Mesothelial cell of epicardium (in vitro differentiated cells): ENCODE measurements at regions not wholly inside any gene's neighbourhood (a gene's known extent, or its start where the extent isn't known, plus 50 kb on each side); places are given as distances from the start of the nearest gene placed in this dataset.
"Not testable (repeated sequence)": the region's sequence is repeated elsewhere in the genome, so short reads cannot be mapped to it uniquely, and the experiment has no call there.

Source experiments
- DNase-seq, 2 experiments: peaks; one replicate each; pipeline ENCODE4 v3.0.0; 2021; ENCODE audit warnings: low spot score in 2 of 2; ENCODE audit not compliant: unreplicated experiment in 2 of 2
- H3K27ac Mint-ChIP-seq: 2 replicates; pipeline ENCODE4 v1.8.0; 2021; ENCODE audit warnings: mixed read lengths
- H3K27me3 Mint-ChIP-seq: 2 replicates; pipeline ENCODE4 v1.8.0; 2021; ENCODE audit warnings: low read depth, mixed read lengths
- H3K36me3 Mint-ChIP-seq: 2 replicates; pipeline ENCODE4 v1.8.0; 2021; ENCODE audit warnings: mixed read lengths
- H3K4me1 Mint-ChIP-seq: 2 replicates; pipeline ENCODE4 v1.8.0; 2021; ENCODE audit warnings: mixed read lengths
- H3K4me3 Mint-ChIP-seq: 2 replicates; pipeline ENCODE4 v1.8.0; 2021; ENCODE audit warnings: mild to moderate bottlenecking, moderate library complexity, mixed read lengths
- H3K9me3 Mint-ChIP-seq: 2 replicates; pipeline ENCODE4 v1.8.0; 2021; ENCODE audit warnings: mixed read lengths
- TF ChIP-seq, protein P1 (sequence below): fragments of 200-600 bp; sonication (generic); IDR thresholded peaks from one replicate; pipeline ENCODE4 v1.5.0; 2021; ENCODE audit warnings: antibody characterized with exemption; ENCODE audit not compliant: unreplicated experiment

DNA sequence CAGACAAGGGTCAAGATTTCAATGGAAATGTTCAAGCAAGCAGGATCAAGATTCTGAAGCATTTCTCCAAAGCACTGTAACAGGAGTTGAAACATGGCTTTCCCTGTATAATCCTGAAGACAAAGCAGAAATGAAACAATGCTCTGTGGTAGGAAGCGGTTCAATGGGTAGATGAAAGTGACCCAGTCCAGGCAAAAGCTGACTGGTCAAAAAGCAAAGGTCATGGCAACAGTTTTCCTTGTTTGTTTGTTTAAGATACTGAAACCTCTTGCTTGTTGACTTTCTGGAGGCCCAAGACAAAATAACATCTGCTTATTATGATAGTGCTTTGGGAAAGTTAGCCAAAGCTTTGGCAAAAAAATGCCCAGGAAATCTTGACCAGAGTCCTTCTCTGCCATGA is 1343.9 kb upstream of the PCDH9 start:
- no peak for DNase-seq
- Mint-ChIP-seq H3K27ac (no peak overlapping the region), H3K4me3 (no peak overlapping the region), H3K9me3 (peaks cover 5% of the 10 kb centered on the region), H3K36me3 (no peaks in the 10 kb centered on the region), H3K27me3 (no peaks in the 10 kb centered on the region), H3K4me1 (peaks cover 2% of the 10 kb centered on the region)
- TF ChIP-seq, protein P1, sequence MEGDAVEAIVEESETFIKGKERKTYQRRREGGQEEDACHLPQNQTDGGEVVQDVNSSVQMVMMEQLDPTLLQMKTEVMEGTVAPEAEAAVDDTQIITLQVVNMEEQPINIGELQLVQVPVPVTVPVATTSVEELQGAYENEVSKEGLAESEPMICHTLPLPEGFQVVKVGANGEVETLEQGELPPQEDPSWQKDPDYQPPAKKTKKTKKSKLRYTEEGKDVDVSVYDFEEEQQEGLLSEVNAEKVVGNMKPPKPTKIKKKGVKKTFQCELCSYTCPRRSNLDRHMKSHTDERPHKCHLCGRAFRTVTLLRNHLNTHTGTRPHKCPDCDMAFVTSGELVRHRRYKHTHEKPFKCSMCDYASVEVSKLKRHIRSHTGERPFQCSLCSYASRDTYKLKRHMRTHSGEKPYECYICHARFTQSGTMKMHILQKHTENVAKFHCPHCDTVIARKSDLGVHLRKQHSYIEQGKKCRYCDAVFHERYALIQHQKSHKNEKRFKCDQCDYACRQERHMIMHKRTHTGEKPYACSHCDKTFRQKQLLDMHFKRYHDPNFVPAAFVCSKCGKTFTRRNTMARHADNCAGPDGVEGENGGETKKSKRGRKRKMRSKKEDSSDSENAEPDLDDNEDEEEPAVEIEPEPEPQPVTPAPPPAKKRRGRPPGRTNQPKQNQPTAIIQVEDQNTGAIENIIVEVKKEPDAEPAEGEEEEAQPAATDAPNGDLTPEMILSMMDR: no peak

- Mint-ChIP-seq H3K27ac (no peak overlapping the region), H3K9me3 (peaks cover 11% of the 10 kb centered on the region), H3K36me3 (no peaks in the 10 kb centered on the region), H3K4me3 (no peak overlapping the region), H3K4me1 (peaks cover 12% of the 10 kb centered on the region), H3K27me3 (no peaks in the 10 kb centered on the region)
- DNase-seq: no peak
- TF ChIP-seq, protein P1: no peak
These were observed 1321.8 kb upstream of the PCDH9 start for GRCh38 chr13:68551701-68552522.

DNA sequence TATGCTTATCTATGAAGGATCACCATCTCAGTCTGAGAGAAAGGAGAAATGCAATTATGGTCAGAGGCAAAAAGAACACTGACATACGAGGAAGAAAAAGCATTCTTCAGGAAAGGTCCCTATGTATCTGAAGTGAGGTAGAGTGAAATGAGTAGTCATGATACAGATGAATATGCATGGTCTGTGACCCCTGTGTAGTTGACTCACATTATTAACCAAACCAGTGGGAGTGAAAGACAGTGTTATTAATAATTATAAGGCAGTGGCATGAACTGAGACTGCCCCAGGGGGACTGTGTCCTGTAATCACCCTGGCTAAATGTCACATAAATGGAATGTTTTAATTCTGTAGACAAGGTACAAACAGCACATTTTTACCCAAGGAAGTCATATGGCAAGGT is 1320.2 kb upstream of the PCDH9 start:
- TF ChIP-seq, protein P1: no peak
- no peaks in the 10 kb centered on the region for H3K36me3 Mint-ChIP-seq
- peaks cover 10% of the 10 kb centered on the region for H3K9me3 Mint-ChIP-seq
- H3K4me3 Mint-ChIP-seq: no peak overlapping the region
- H3K4me1 Mint-ChIP-seq: peaks cover 17% of the 10 kb centered on the region
- peak overlapping the region; percentile 60 for H3K27ac Mint-ChIP-seq
- DNase-seq: no peak
- H3K27me3 Mint-ChIP-seq: no peaks in the 10 kb centered on the region

- Mint-ChIP-seq H3K9me3 (no peaks in the 10 kb centered on the region), H3K4me3 (no peak overlapping the region), H3K27me3 (no peaks in the 10 kb centered on the region), H3K36me3 (no peaks in the 10 kb centered on the region), H3K27ac (peak overlapping the region; percentile 41), H3K4me1 (peaks cover 16% of the 10 kb centered on the region)
- DNase-seq: no peak
- TF ChIP-seq, protein P1: no peak
These were observed 1310.1 kb upstream of the PCDH9 start for GRCh38 chr13:68540244-68540643.

- H3K4me1 Mint-ChIP-seq: peaks cover 11% of the 10 kb centered on the region
- TF ChIP-seq, protein P1: no peak
- no peaks in the 10 kb centered on the region for H3K27me3 Mint-ChIP-seq
- no peak overlapping the region for H3K27ac Mint-ChIP-seq
- H3K9me3 Mint-ChIP-seq: peaks cover 8% of the 10 kb centered on the region
- H3K4me3 Mint-ChIP-seq: no peak overlapping the region
- no peak for DNase-seq
- H3K36me3 Mint-ChIP-seq: no peaks in the 10 kb centered on the region
These were observed 1305.2 kb upstream of the PCDH9 start for GRCh38 chr13:68535329-68535728.

DNA sequence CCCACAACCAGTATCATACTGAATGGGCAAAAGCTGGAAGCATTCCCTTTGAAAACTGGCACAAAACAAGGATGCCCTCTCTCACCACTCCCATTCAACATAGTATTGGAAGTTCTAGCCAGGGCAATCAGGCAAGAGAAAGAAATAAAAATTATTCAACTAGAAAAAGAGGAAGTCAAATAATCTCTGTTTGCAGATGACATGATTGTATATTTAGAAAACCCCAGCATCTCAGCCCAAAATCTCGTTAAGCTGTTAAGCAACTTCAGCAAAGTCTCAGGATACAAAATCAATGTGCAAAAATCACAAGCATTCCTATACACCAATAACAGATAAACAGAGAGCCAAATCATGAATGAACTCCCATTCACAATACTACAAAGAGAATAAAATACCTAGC is 1297.0 kb upstream of the PCDH9 start:
- Mint-ChIP-seq H3K9me3 (peaks cover 51% of the 10 kb centered on the region), H3K36me3 (peaks cover 15% of the 10 kb centered on the region)
- not testable (repeated sequence) for H3K4me3 Mint-ChIP-seq, DNase-seq, H3K27me3 Mint-ChIP-seq, H3K4me1 Mint-ChIP-seq, H3K27ac Mint-ChIP-seq
